K562 (cell line): ENCODE measurements at regions not wholly inside any gene's neighbourhood (a gene's known extent, or its start where the extent isn't known, plus 50 kb on each side); places are given as distances from the start of the nearest gene placed in this dataset.

ENCODE experiments used
- ATF2 ChIP-seq: sonication (generic); formaldehyde crosslinking; IDR thresholded peaks from 2 replicates; pipeline ENCODE4 v1.8.1; 2022; ENCODE audit warnings: missing genetic modification reagents
- ERF ChIP-seq: fragments of 450-650 bp; formaldehyde crosslinking; IDR thresholded peaks from 2 replicates; pipeline ENCODE4 v1.4.0; 2020; ENCODE audit warnings: mild to moderate bottlenecking, mixed read lengths
- NR3C1 ChIP-seq: sonication (generic); formaldehyde crosslinking; IDR thresholded peaks from 2 replicates; pipeline ENCODE4 v1.8.1; 2022; ENCODE audit warnings: missing genetic modification reagents
- SAFB2 ChIP-seq: fragments of 200-400 bp; formaldehyde crosslinking; IDR thresholded peaks from 2 replicates; pipeline ENCODE4 v1.6.1; 2018; ENCODE audit warnings: borderline replicate concordance, low read length, low read depth, moderate library complexity; ENCODE audit not compliant: severe bottlenecking
- SIRT6 ChIP-seq: IDR thresholded peaks from one replicate; pipeline ENCODE4 v1.6.1; 2012; ENCODE audit warnings: low read depth, mild to moderate bottlenecking, control low read depth, inconsistent platforms, low read length, moderate library complexity
- SMARCA5 ChIP-seq: fragments of 450-650 bp; IDR thresholded peaks from 2 replicates; pipeline ENCODE4 v1.6.1; 2016
- TF ChIP-seq, protein P1 (sequence below), 3 experiments: IDR thresholded peaks in 2 of 3; conservative IDR thresholded peaks in 1 of 3; 2 replicates each; pipeline ENCODE4 v1.5.1; 2011 to 2012; ENCODE audit warnings: low read length in 3 of 3, mild to moderate bottlenecking in 3 of 3, control low read depth in 2 of 3, improper control_type of control experiment in 1 of 3, inconsistent platforms in 1 of 3, low read depth in 1 of 3, mixed read lengths in 1 of 3, moderate library complexity in 1 of 3; ENCODE audit not compliant: insufficient read depth in 2 of 3
- TF ChIP-seq, protein P2 (sequence below): fragments of 250-450 bp; sonication (Bioruptor Pico); IDR thresholded peaks from 2 replicates; pipeline ENCODE4 v1.5.0; 2020; ENCODE audit warnings: mild to moderate bottlenecking
- TF ChIP-seq, protein P3 (sequence below): sonication (generic); formaldehyde crosslinking; IDR thresholded peaks from 2 replicates; pipeline ENCODE4 v1.8.0; 2023; ENCODE audit warnings: missing genetic modification reagents, mild to moderate bottlenecking, borderline replicate concordance

DNA sequence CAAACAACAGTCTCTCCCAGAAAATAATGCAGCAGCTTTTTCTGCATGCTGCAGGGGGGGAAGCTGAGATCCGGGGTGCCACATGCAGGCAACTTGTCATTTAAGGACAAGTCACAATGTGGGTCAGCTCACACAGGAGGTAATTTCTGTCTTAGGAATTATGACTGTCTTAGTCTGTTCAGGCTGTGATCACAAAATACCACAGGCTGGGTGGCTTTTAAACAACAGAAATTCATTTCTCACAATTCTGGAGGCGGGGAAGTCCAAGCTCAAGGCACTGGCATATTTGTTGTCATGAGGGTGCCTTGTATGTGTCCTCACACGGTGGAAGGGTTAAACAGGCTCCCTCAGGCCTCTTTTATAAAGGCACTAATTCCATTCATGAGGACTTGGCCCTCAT lies 127.7 kb downstream of the DIRAS2 start:
- TF ChIP-seq, protein P1, sequence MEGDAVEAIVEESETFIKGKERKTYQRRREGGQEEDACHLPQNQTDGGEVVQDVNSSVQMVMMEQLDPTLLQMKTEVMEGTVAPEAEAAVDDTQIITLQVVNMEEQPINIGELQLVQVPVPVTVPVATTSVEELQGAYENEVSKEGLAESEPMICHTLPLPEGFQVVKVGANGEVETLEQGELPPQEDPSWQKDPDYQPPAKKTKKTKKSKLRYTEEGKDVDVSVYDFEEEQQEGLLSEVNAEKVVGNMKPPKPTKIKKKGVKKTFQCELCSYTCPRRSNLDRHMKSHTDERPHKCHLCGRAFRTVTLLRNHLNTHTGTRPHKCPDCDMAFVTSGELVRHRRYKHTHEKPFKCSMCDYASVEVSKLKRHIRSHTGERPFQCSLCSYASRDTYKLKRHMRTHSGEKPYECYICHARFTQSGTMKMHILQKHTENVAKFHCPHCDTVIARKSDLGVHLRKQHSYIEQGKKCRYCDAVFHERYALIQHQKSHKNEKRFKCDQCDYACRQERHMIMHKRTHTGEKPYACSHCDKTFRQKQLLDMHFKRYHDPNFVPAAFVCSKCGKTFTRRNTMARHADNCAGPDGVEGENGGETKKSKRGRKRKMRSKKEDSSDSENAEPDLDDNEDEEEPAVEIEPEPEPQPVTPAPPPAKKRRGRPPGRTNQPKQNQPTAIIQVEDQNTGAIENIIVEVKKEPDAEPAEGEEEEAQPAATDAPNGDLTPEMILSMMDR (IDR thresholded peaks at IDR 0.05 in 2 of 3, conservative IDR thresholded peaks at IDR 0.05 in 1 of 3; ENCODE audit: insufficient read depth in 2 of 3, low read depth in 1 of 3, low read length in 3 of 3), result no peak
- TF ChIP-seq SIRT6, result no peak
- no peak for TF ChIP-seq ERF
- no peak for TF ChIP-seq NR3C1
- no peak for TF ChIP-seq ATF2 (CRISPR knock-in tag)
- TF ChIP-seq, protein P2, sequence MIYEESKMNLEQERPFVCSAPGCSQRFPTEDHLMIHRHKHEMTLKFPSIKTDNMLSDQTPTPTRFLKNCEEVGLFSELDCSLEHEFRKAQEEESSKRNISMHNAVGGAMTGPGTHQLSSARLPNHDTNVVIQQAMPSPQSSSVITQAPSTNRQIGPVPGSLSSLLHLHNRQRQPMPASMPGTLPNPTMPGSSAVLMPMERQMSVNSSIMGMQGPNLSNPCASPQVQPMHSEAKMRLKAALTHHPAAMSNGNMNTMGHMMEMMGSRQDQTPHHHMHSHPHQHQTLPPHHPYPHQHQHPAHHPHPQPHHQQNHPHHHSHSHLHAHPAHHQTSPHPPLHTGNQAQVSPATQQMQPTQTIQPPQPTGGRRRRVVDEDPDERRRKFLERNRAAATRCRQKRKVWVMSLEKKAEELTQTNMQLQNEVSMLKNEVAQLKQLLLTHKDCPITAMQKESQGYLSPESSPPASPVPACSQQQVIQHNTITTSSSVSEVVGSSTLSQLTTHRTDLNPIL (CRISPR knock-in tag), result no peak
- no peak for TF ChIP-seq SAFB2
- TF ChIP-seq, protein P3, sequence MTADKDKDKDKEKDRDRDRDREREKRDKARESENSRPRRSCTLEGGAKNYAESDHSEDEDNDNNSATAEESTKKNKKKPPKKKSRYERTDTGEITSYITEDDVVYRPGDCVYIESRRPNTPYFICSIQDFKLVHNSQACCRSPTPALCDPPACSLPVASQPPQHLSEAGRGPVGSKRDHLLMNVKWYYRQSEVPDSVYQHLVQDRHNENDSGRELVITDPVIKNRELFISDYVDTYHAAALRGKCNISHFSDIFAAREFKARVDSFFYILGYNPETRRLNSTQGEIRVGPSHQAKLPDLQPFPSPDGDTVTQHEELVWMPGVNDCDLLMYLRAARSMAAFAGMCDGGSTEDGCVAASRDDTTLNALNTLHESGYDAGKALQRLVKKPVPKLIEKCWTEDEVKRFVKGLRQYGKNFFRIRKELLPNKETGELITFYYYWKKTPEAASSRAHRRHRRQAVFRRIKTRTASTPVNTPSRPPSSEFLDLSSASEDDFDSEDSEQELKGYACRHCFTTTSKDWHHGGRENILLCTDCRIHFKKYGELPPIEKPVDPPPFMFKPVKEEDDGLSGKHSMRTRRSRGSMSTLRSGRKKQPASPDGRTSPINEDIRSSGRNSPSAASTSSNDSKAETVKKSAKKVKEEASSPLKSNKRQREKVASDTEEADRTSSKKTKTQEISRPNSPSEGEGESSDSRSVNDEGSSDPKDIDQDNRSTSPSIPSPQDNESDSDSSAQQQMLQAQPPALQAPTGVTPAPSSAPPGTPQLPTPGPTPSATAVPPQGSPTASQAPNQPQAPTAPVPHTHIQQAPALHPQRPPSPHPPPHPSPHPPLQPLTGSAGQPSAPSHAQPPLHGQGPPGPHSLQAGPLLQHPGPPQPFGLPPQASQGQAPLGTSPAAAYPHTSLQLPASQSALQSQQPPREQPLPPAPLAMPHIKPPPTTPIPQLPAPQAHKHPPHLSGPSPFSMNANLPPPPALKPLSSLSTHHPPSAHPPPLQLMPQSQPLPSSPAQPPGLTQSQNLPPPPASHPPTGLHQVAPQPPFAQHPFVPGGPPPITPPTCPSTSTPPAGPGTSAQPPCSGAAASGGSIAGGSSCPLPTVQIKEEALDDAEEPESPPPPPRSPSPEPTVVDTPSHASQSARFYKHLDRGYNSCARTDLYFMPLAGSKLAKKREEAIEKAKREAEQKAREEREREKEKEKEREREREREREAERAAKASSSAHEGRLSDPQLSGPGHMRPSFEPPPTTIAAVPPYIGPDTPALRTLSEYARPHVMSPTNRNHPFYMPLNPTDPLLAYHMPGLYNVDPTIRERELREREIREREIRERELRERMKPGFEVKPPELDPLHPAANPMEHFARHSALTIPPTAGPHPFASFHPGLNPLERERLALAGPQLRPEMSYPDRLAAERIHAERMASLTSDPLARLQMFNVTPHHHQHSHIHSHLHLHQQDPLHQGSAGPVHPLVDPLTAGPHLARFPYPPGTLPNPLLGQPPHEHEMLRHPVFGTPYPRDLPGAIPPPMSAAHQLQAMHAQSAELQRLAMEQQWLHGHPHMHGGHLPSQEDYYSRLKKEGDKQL (CRISPR knock-in tag), result no peak
- TF ChIP-seq SMARCA5, result no peak
